H1 (cell line): ENCODE measurements at regions not wholly inside any gene's neighbourhood (a gene's known extent, or its start where the extent isn't known, plus 50 kb on each side); places are given as distances from the start of the nearest gene placed in this dataset.

Source experiments
- CTCF ChIA-PET: fragments of 300-600 bp; sonication (Branson Sonifier 250); formaldehyde crosslinking; loops from one replicate; lab custom pipeline; 2021; ENCODE audit not compliant: partially characterized antibody; lab: Charles Lee
- POLR2A ChIA-PET: fragments of 300-600 bp; sonication (Branson Sonifier 250); formaldehyde crosslinking; loops from one replicate; lab custom pipeline; 2021; ENCODE audit warnings: inconsistent platforms; ENCODE audit not compliant: partially characterized antibody; lab: Charles Lee
- DNase-seq, 2 experiments: peaks; one replicate each; pipeline versions ENCODE4 v3.0.0 to v3.0.0-alpha.2; 2010 to 2022; ENCODE audit warnings: low spot score in 2 of 2, low read depth in 1 of 2, mixed read lengths in 1 of 2
- FAIRE-seq: peaks from 2 replicates; lab custom pipeline; 2011; peaks lifted over from hg19 to GRCh38; lab: Jason Lieb, UNC
- H2AFZ ChIP-seq: 2 replicates; pipeline ENCODE4 v1.8.1; 2012; ENCODE audit warnings: low read length, inconsistent platforms
- H2AK5ac ChIP-seq: 2 replicates; pipeline ENCODE4 v1.6.1; 2013; ENCODE audit warnings: low read depth, low read length
- H2BK120ac ChIP-seq: replicated peaks from 2 replicates; pipeline ENCODE3; 2013; ENCODE audit warnings: low read depth, low read length, inconsistent platforms
- H2BK12ac ChIP-seq: 2 replicates; pipeline ENCODE4 v1.6.1; 2013; ENCODE audit warnings: low read depth, low read length
- H2BK15ac ChIP-seq: 2 replicates; pipeline ENCODE4 v1.6.1; 2013; ENCODE audit warnings: low read length
- H2BK20ac ChIP-seq: 2 replicates; pipeline ENCODE4 v1.6.1; 2013; ENCODE audit warnings: low read length
- H2BK5ac ChIP-seq: 2 replicates; pipeline ENCODE4 v1.6.1; 2013; ENCODE audit warnings: low read depth, low read length
- H3K14ac ChIP-seq: 2 replicates; pipeline ENCODE4 v1.6.1; 2013; ENCODE audit warnings: inconsistent platforms; ENCODE audit not compliant: insufficient read length
- H3K18ac ChIP-seq: 2 replicates; pipeline ENCODE4 v1.6.1; 2013; ENCODE audit warnings: low read length; ENCODE audit errors: extremely low read depth
- H3K23ac ChIP-seq: 2 replicates; pipeline ENCODE4 v1.6.1; 2013; ENCODE audit warnings: inconsistent platforms; ENCODE audit not compliant: insufficient read length
- H3K23me2 ChIP-seq: 2 replicates; pipeline ENCODE4 v1.6.1; 2013; ENCODE audit warnings: low read depth, low read length
- H3K27ac ChIP-seq: 2 replicates; pipeline ENCODE4 v1.6.1; 2011; ENCODE audit warnings: low read depth, low read length, inconsistent platforms
- H3K27me3 ChIP-seq, 4 experiments: replicated peaks in 1 of 4; 1 replicate in 1 of 4; 2 replicates in 3 of 4; pipeline versions ENCODE4 v1.6.1 to v1.8.1; 2011 to 2013; ENCODE audit warnings: low read length in 3 of 4, mild to moderate bottlenecking in 3 of 4, inconsistent platforms in 2 of 4, mixed read lengths in 2 of 4, moderate library complexity in 1 of 4; ENCODE audit not compliant: control insufficient read depth in 3 of 4, insufficient read depth in 3 of 4; ENCODE audit errors: extremely low read depth in 1 of 4
- H3K36me3 ChIP-seq, 4 experiments: 2 replicates each; pipeline versions ENCODE4 v1.6.1 to v1.8.1; 2011 to 2013; ENCODE audit warnings: mild to moderate bottlenecking in 4 of 4, low read length in 3 of 4, moderate library complexity in 2 of 4, control low read depth in 1 of 4, inconsistent platforms in 1 of 4; ENCODE audit not compliant: insufficient read depth in 4 of 4, control insufficient read depth in 2 of 4
- H3K4ac ChIP-seq: replicated peaks from 2 replicates; pipeline ENCODE3; 2013; ENCODE audit warnings: low read length, low read depth, mixed read lengths, inconsistent platforms; ENCODE audit not compliant: insufficient read length
- H3K4me1 ChIP-seq, 4 experiments: replicated peaks in 1 of 4; 1 replicate in 1 of 4; 2 replicates in 3 of 4; pipeline versions ENCODE4 v1.6.1 to v1.8.1; 2011 to 2013; ENCODE audit warnings: low read length in 3 of 4, inconsistent platforms in 2 of 4, mixed read lengths in 1 of 4; ENCODE audit not compliant: insufficient read depth in 4 of 4, control insufficient read depth in 3 of 4
- H3K4me2 ChIP-seq, 2 experiments: 2 replicates each; pipeline versions ENCODE4 v1.6.1 to v1.8.1; 2011 to 2013; ENCODE audit warnings: low read depth in 2 of 2, low read length in 2 of 2, control low read depth in 1 of 2, inconsistent platforms in 1 of 2, mild to moderate bottlenecking in 1 of 2; ENCODE audit not compliant: insufficient read depth in 1 of 2
- H3K4me3 ChIP-seq, 4 experiments: fragments of 200-600, 300-600 bp in 1 of 4; sonication (generic), shearing (Covaris generic), sonication (Bioruptor Twin) in 1 of 4; 2 replicates each; pipeline versions ENCODE4 v1.5.1 to v1.8.1; 2011 to 2016; ENCODE audit warnings: low read length in 4 of 4, low read depth in 3 of 4, control low read depth in 2 of 4, inconsistent platforms in 2 of 4, mild to moderate bottlenecking in 2 of 4, mixed read lengths in 1 of 4, moderate library complexity in 1 of 4; ENCODE audit not compliant: insufficient read depth in 2 of 4; ENCODE audit errors: extremely low read depth in 1 of 4
- H3K56ac ChIP-seq: replicated peaks from 2 replicates; pipeline ENCODE3; 2013; ENCODE audit warnings: low read depth, mild to moderate bottlenecking, mixed read lengths, low read length, inconsistent platforms; ENCODE audit not compliant: insufficient read length
- H3K79me1 ChIP-seq: 2 replicates; pipeline ENCODE4 v1.6.1; 2013; ENCODE audit warnings: low read depth, low read length, control low read depth
- H3K79me2 ChIP-seq, 2 experiments: 2 replicates each; pipeline versions ENCODE4 v1.6.1 to v1.8.1; 2012 to 2013; ENCODE audit warnings: low read length in 2 of 2, mild to moderate bottlenecking in 2 of 2, inconsistent platforms in 1 of 2; ENCODE audit not compliant: insufficient read depth in 2 of 2, control insufficient read depth in 1 of 2
- H3K9ac ChIP-seq, 4 experiments: replicated peaks in 1 of 4; 1 replicate in 1 of 4; 2 replicates in 3 of 4; pipeline versions ENCODE4 v1.6.1 to v1.8.1; 2011 to 2013; ENCODE audit warnings: low read depth in 3 of 4, low read length in 3 of 4, control low read depth in 2 of 4, mild to moderate bottlenecking in 2 of 4, moderate library complexity in 2 of 4, inconsistent platforms in 1 of 4; ENCODE audit errors: extremely low read depth in 1 of 4
- H3K9me3 ChIP-seq, 2 experiments: 2 replicates each; pipeline versions ENCODE4 v1.6.1 to v1.8.1; 2012 to 2013; ENCODE audit warnings: mild to moderate bottlenecking in 2 of 2, moderate library complexity in 2 of 2, control low read depth in 1 of 2, inconsistent platforms in 1 of 2, low read depth in 1 of 2, low read length in 1 of 2, mixed read lengths in 1 of 2; ENCODE audit not compliant: insufficient read depth in 2 of 2
- H4K20me1 ChIP-seq, 2 experiments: replicated peaks in 1 of 2; 2 replicates each; pipeline versions ENCODE3 to v1.8.1; 2011 to 2013; ENCODE audit warnings: inconsistent platforms in 2 of 2, low read length in 2 of 2, mild to moderate bottlenecking in 1 of 2; ENCODE audit not compliant: insufficient read depth in 2 of 2, control insufficient read depth in 1 of 2
- H4K5ac ChIP-seq: 2 replicates; pipeline ENCODE4 v1.6.1; 2013; ENCODE audit warnings: low read length, low read depth, mixed read lengths, inconsistent platforms; ENCODE audit not compliant: insufficient read length
- H4K8ac ChIP-seq: 2 replicates; pipeline ENCODE4 v1.8.0; 2013; ENCODE audit warnings: mild to moderate bottlenecking, moderate library complexity, low read length, inconsistent platforms; ENCODE audit not compliant: insufficient read depth; ENCODE audit errors: extremely low read depth
- H4K91ac ChIP-seq: replicated peaks from 2 replicates; pipeline ENCODE3; 2013; ENCODE audit warnings: low read length, mixed read lengths, inconsistent platforms; ENCODE audit not compliant: insufficient read length
- BCL11A ChIP-seq, 2 experiments: IDR thresholded peaks; one replicate each; pipeline ENCODE4 v1.6.1; 2011; ENCODE audit warnings: low read depth in 2 of 2, low read length in 2 of 2, mild to moderate bottlenecking in 2 of 2
- CHD2 ChIP-seq: IDR thresholded peaks from 2 replicates; pipeline ENCODE4 v1.6.1; 2012; ENCODE audit warnings: low read length, improper control_type of control experiment
- KDM1A ChIP-seq: fragments of 200-600, 300-600 bp; sonication (generic); IDR thresholded peaks from 2 replicates; pipeline ENCODE4 v1.7.1; 2016; ENCODE audit warnings: mild to moderate bottlenecking, low read length, borderline replicate concordance
- KDM5A ChIP-seq: fragments of 200-600 bp; IDR thresholded peaks from 2 replicates; pipeline ENCODE4 v1.7.1; 2012; ENCODE audit warnings: mild to moderate bottlenecking, low read length, inconsistent platforms, mixed read lengths
- NANOG ChIP-seq: IDR thresholded peaks from 2 replicates; pipeline ENCODE4 v1.6.1; 2011; ENCODE audit warnings: low read length, low read depth, mild to moderate bottlenecking, inconsistent platforms; ENCODE audit not compliant: insufficient read depth, poor library complexity, severe bottlenecking
- RFX5 ChIP-seq: IDR thresholded peaks from 2 replicates; pipeline ENCODE4 v1.6.1; 2011; ENCODE audit warnings: low read depth, low read length, improper control_type of control experiment, borderline replicate concordance
- RXRA ChIP-seq: IDR thresholded peaks from 2 replicates; pipeline ENCODE4 v1.6.1; 2011; ENCODE audit warnings: low read depth, mild to moderate bottlenecking, low read length, moderate library complexity; ENCODE audit not compliant: insufficient read depth
- WGBS, 2 experiments: shearing (Covaris generic) in 1 of 2; methylation state at CpG; one replicate each; pipeline versions ENCODE4 v1.1.6 to v1.1.7; 2013 to 2015; ENCODE audit warnings: low lambda C conversion rate in 2 of 2, mixed read lengths in 2 of 2, inconsistent platforms in 1 of 2, low coverage in 1 of 2, missing lambda C conversion rate in 1 of 2; ENCODE audit not compliant: insufficient replicate concordance in 2 of 2, insufficient coverage in 1 of 2, insufficient read length in 1 of 2; ENCODE audit errors: extremely low coverage in 1 of 2, missing lambda C conversion rate in 1 of 2; 5-methylcytosine and 5-hydroxymethylcytosine counted together
- TF ChIP-seq, protein P1 (sequence below), 3 experiments: IDR thresholded peaks; 1 replicate in 2 of 3; 2 replicates in 1 of 3; pipeline versions ENCODE4 v1.5.1 to v1.6.1; 2011; ENCODE audit warnings: low read length in 3 of 3, mild to moderate bottlenecking in 3 of 3, inconsistent platforms in 2 of 3, low read depth in 1 of 3, moderate library complexity in 1 of 3; ENCODE audit not compliant: insufficient read depth in 1 of 3; ENCODE audit errors: control extremely low read depth in 1 of 3
- TF ChIP-seq, protein P2 (sequence below): IDR thresholded peaks from 2 replicates; pipeline ENCODE4 v1.6.1; 2012; ENCODE audit warnings: inconsistent platforms

- Histone ChIP-seq H3K23ac (no peak overlapping the region), H3K79me2 (no peaks in the 10 kb centered on the region), H3K4me2 (no peak overlapping the region), H2BK15ac (no peak overlapping the region), H3K36me3 (peaks cover 0 to 4% (median 0%) of the 10 kb centered on the region in 4 experiments; a peak in 1 of 8 replicates), H3K4me3 (no peak overlapping the region), H3K9me3 (peaks cover 3 to 5% of the 10 kb centered on the region in 2 experiments; a peak in 2 of 4 replicates), H3K18ac (no peak overlapping the region), H3K14ac (no peak overlapping the region), H4K8ac (no peak overlapping the region), H3K4me1 (peaks cover 0 to 4% (median 2%) of the 10 kb centered on the region in 4 experiments; a peak in 3 of 7 replicates), H3K23me2 (no peaks in the 10 kb centered on the region), H3K79me1 (no peaks in the 10 kb centered on the region), H3K4ac (no peak overlapping the region), H3K27ac (no peak overlapping the region), H2AK5ac (no peak overlapping the region), H2BK120ac (peak overlapping the region; percentile 38), H2BK20ac (no peak overlapping the region), H3K56ac (no peak overlapping the region), H4K91ac (no peak overlapping the region), H4K20me1 (no peaks in the 10 kb centered on the region), H2BK12ac (no peak overlapping the region), H2BK5ac (peak overlapping the region; percentile 58; the same call in 1 of the 2 replicates), H3K9ac (no peak overlapping the region), H3K27me3 (no peaks in the 10 kb centered on the region), H2AFZ (peak overlapping the region; percentile 92), H4K5ac (peak overlapping the region; percentile 24)
- ChIA-PET POLR2A (no interaction called here), CTCF (no interaction called here)
- 80% methylated on average over 3 of the region's 3 CpGs; no CpG with 5 or more reads in 1 of the 2 experiments for WGBS, 2 experiments
- no peak for FAIRE-seq
- peak in 1 of 2 experiments; percentile 1 for DNase-seq
- TF ChIP-seq RXRA (no peak), KDM1A (no peak), CHD2 (no peak), BCL11A (IDR thresholded peaks at IDR 0.05; ENCODE audit: low read depth in 2 of 2, low read length in 2 of 2) (no peak), RFX5 (no peak), NANOG (no peak), KDM5A (no peak)
- TF ChIP-seq, protein P1, sequence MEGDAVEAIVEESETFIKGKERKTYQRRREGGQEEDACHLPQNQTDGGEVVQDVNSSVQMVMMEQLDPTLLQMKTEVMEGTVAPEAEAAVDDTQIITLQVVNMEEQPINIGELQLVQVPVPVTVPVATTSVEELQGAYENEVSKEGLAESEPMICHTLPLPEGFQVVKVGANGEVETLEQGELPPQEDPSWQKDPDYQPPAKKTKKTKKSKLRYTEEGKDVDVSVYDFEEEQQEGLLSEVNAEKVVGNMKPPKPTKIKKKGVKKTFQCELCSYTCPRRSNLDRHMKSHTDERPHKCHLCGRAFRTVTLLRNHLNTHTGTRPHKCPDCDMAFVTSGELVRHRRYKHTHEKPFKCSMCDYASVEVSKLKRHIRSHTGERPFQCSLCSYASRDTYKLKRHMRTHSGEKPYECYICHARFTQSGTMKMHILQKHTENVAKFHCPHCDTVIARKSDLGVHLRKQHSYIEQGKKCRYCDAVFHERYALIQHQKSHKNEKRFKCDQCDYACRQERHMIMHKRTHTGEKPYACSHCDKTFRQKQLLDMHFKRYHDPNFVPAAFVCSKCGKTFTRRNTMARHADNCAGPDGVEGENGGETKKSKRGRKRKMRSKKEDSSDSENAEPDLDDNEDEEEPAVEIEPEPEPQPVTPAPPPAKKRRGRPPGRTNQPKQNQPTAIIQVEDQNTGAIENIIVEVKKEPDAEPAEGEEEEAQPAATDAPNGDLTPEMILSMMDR (IDR thresholded peaks at IDR 0.05; ENCODE audit: control extremely low read depth in 1 of 3, insufficient read depth in 1 of 3, low read depth in 1 of 3, low read length in 3 of 3): no peak
- TF ChIP-seq, protein P2, sequence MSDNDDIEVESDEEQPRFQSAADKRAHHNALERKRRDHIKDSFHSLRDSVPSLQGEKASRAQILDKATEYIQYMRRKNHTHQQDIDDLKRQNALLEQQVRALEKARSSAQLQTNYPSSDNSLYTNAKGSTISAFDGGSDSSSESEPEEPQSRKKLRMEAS: peak; percentile 76
Measured at GRCh38 chr11:24043842-24044241, 453.0 kb upstream of the LUZP2 start.
